ENCODE measurements at regions not wholly inside any gene's neighbourhood (a gene's known extent, or its start where the extent isn't known, plus 50 kb on each side); places are given as distances from the start of the nearest gene placed in this dataset.

GRCh38 chr5:71880536-71880935, 161.5 kb downstream of the CARTPT start:
- TF ChIP-seq POLR2A (IDR thresholded peaks at IDR 0.05) = no peak
- no peak for TF ChIP-seq CTCF (IDR thresholded peaks at IDR 0.05)

All from testis (tissue), 2 donors.